MM.1S (cell line): ENCODE measurements at regions not wholly inside any gene's neighbourhood (a gene's known extent, or its start where the extent isn't known, plus 50 kb on each side); places are given as distances from the start of the nearest gene placed in this dataset.

Source experiments
- DNase-seq: peaks from one replicate; pipeline ENCODE4 v3.0.0-alpha.2; 2015
- H2AFZ ChIP-seq: fragments of 300-600 bp; sonication (generic); 2 replicates; pipeline ENCODE4 v1.6.0; 2016; ENCODE audit warnings: antibody characterized with exemption, low read length
- H3F3A ChIP-seq: fragments of 300-600 bp; sonication (generic); 2 replicates; pipeline ENCODE4 v1.6.1; 2016; ENCODE audit warnings: mild to moderate bottlenecking, antibody characterized with exemption, low read length, moderate library complexity, mixed read lengths; ENCODE audit not compliant: insufficient read depth
- H3K27ac ChIP-seq: fragments of 300-600 bp; sonication (generic); 2 replicates; pipeline ENCODE4 v1.5.1; 2016; ENCODE audit warnings: mild to moderate bottlenecking, low read length
- H3K27me3 ChIP-seq: fragments of 300-600 bp; sonication (generic); replicated peaks from 2 replicates; pipeline ENCODE4 v1.6.0; 2016; ENCODE audit warnings: low read length; ENCODE audit not compliant: insufficient read depth
- H3K36me3 ChIP-seq: fragments of 300-600 bp; sonication (generic); replicated peaks from 2 replicates; pipeline ENCODE4 v1.6.1; 2016; ENCODE audit warnings: mild to moderate bottlenecking, low read length, mixed read lengths; ENCODE audit not compliant: insufficient read depth
- H3K4me1 ChIP-seq: fragments of 300-600 bp; sonication (generic); 2 replicates; pipeline ENCODE4 v1.6.1; 2016; ENCODE audit warnings: low read length, mixed read lengths
- H3K4me2 ChIP-seq: fragments of 300-600 bp; sonication (generic); 2 replicates; pipeline ENCODE4 v1.6.0; 2016; ENCODE audit warnings: low read depth, low read length
- H3K4me3 ChIP-seq: fragments of 300-600 bp; sonication (generic); 2 replicates; pipeline ENCODE4 v1.5.1; 2016; ENCODE audit warnings: low read length, mixed read lengths
- H3K79me2 ChIP-seq: fragments of 300-600 bp; sonication (generic); 2 replicates; pipeline ENCODE4 v1.6.1; 2016; ENCODE audit warnings: mixed run types, low read length, mixed read lengths
- H3K9ac ChIP-seq: fragments of 300-600 bp; sonication (generic); 2 replicates; pipeline ENCODE4 v1.6.1; 2016; ENCODE audit warnings: low read length, mixed read lengths
- H3K9me2 ChIP-seq: fragments of 300-600 bp; sonication (generic); replicated peaks from 2 replicates; pipeline ENCODE4 v1.6.1; 2016; ENCODE audit warnings: mild to moderate bottlenecking, low read length, mixed read lengths; ENCODE audit not compliant: insufficient read depth
- H3K9me3 ChIP-seq: fragments of 300-600 bp; sonication (generic); replicated peaks from 2 replicates; pipeline ENCODE4 v1.6.1; 2016; ENCODE audit warnings: mild to moderate bottlenecking, low read length, mixed read lengths; ENCODE audit not compliant: insufficient read depth
- H4K20me1 ChIP-seq: fragments of 300-600 bp; sonication (generic); 2 replicates; pipeline ENCODE4 v1.6.1; 2016; ENCODE audit warnings: mild to moderate bottlenecking, low read length, moderate library complexity, mixed read lengths; ENCODE audit not compliant: insufficient read depth
- EZH2 ChIP-seq: fragments of 300-600 bp; sonication (generic); optimal IDR thresholded peaks from 2 replicates; pipeline ENCODE3; 2017; ENCODE audit warnings: low read depth, mild to moderate bottlenecking, antibody characterized with exemption, low read length, mixed read lengths
- EZH2phosphoT487 ChIP-seq: fragments of 300-600 bp; sonication (generic); IDR thresholded peaks from 2 replicates; pipeline ENCODE4 v1.6.1; 2018; ENCODE audit warnings: antibody characterized with exemption, low read length
- TF ChIP-seq, protein P1 (sequence below): fragments of 300-600 bp; sonication (generic); IDR thresholded peaks from 2 replicates; pipeline ENCODE4 v1.5.1; 2016; ENCODE audit warnings: antibody characterized with exemption, low read length, mixed read lengths

DNA sequence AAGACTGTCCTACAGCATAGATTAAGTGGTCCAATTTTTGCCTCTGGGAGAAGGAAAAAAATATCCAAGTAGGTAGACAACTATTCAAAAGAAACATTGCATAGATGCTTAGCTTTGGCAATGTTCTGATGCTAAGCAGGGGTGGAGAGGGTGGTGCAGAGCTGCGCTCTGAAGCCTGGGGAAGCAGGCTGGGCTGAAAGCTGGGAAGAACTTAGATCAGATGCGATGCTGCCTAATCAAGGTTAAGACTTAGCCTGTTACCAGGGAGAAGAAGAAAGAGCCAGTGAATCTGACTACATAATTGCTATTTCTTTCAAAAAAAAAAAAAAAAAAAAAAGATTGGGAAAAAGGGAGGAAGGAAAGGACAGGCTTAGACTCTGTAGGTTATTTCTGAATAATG, 89.0 kb upstream of the SCOC start:
- no peak overlapping the region for H2AFZ ChIP-seq
- H3K9ac ChIP-seq, result no peak overlapping the region
- H3K4me1 ChIP-seq, result no peaks in the 10 kb centered on the region
- no peak overlapping the region for H3K4me3 ChIP-seq
- H3K9me2 ChIP-seq, result no peaks in the 10 kb centered on the region
- no peaks in the 10 kb centered on the region for H4K20me1 ChIP-seq
- TF ChIP-seq, protein P1, sequence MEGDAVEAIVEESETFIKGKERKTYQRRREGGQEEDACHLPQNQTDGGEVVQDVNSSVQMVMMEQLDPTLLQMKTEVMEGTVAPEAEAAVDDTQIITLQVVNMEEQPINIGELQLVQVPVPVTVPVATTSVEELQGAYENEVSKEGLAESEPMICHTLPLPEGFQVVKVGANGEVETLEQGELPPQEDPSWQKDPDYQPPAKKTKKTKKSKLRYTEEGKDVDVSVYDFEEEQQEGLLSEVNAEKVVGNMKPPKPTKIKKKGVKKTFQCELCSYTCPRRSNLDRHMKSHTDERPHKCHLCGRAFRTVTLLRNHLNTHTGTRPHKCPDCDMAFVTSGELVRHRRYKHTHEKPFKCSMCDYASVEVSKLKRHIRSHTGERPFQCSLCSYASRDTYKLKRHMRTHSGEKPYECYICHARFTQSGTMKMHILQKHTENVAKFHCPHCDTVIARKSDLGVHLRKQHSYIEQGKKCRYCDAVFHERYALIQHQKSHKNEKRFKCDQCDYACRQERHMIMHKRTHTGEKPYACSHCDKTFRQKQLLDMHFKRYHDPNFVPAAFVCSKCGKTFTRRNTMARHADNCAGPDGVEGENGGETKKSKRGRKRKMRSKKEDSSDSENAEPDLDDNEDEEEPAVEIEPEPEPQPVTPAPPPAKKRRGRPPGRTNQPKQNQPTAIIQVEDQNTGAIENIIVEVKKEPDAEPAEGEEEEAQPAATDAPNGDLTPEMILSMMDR, result no peak
- TF ChIP-seq EZH2, result no peak
- TF ChIP-seq EZH2phosphoT487, result no peak
- H3K9me3 ChIP-seq, result no peaks in the 10 kb centered on the region
- no peaks in the 10 kb centered on the region for H3K36me3 ChIP-seq
- H3K4me2 ChIP-seq, result no peak overlapping the region
- H3K79me2 ChIP-seq, result no peaks in the 10 kb centered on the region
- H3F3A ChIP-seq, result no peaks in the 10 kb centered on the region
- no peak for DNase-seq
- no peak overlapping the region for H3K27ac ChIP-seq
- H3K27me3 ChIP-seq, result no peaks in the 10 kb centered on the region

DNA sequence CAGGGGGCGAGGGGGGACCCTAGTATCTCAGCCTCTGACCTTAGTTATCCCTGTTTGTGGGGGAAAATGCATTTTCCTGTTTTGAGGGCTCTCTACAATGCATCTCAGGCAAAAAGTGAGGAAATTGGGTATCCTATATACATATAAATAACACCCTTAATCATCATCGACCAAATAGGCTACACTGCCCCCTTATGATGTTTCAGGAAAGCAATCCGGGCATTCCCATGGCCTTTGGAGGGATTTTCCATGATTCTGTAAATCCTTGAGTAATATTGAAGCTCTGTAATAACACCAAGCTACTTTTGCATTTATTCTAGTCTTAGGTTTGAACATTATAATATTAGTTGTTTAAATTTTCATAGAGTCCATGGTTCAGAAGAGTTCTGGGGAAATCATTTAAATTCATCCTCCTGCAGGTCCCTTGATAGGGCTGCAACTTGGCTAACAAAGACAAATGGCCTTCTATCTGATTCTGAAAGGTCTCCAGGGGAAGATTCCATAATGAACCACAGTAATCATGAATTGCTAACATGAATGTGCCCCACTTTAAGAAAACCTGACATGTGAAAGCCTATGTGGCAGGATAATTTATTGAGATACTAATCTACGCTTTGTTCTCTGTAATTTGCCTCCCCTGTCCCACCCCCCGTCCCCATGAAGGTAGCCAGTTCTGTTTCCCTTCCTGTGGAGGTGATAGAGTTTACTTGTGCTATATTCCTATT, 91.5 kb upstream of the SCOC start:
- no peaks in the 10 kb centered on the region for H4K20me1 ChIP-seq
- no peak overlapping the region for H3K9ac ChIP-seq
- no peaks in the 10 kb centered on the region for H3F3A ChIP-seq
- H3K27ac ChIP-seq, result no peak overlapping the region
- no peak overlapping the region for H3K4me3 ChIP-seq
- no peaks in the 10 kb centered on the region for H3K36me3 ChIP-seq
- H3K79me2 ChIP-seq, result no peaks in the 10 kb centered on the region
- H2AFZ ChIP-seq, result no peak overlapping the region
- H3K9me3 ChIP-seq, result no peaks in the 10 kb centered on the region
- no peak overlapping the region for H3K4me2 ChIP-seq
- H3K9me2 ChIP-seq, result no peaks in the 10 kb centered on the region
- no peaks in the 10 kb centered on the region for H3K4me1 ChIP-seq
- no peak for DNase-seq
- H3K27me3 ChIP-seq, result no peaks in the 10 kb centered on the region
- TF ChIP-seq EZH2phosphoT487, result no peak
- TF ChIP-seq, protein P1, result no peak
- TF ChIP-seq EZH2, result no peak

DNA sequence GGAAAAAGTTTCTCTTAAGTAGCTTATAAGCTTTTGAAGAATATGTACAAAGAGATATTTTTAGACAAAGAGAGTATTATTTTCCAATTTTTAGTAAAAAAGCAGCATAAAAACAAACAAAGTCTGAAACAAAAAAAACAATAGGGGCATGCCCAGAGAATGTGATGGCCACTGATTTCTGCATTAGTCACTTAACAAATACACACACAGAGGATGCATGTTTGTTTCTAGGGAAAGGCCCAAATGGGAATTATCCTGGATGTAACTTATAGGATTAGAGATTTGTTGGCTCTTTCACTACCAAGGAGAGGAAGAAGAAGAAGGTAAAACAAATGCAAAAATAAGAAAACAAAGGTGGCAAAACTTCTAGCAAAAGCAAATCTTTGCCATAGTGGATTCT, 95.9 kb upstream of the SCOC start:
- no peaks in the 10 kb centered on the region for H3K36me3 ChIP-seq
- no peaks in the 10 kb centered on the region for H3K27me3 ChIP-seq
- H3K27ac ChIP-seq, result no peak overlapping the region

More for the DNA sequence above, 95.9 kb upstream of the SCOC start:
- H3K9me3 ChIP-seq, result no peaks in the 10 kb centered on the region
- no peak overlapping the region for H3K4me3 ChIP-seq
- TF ChIP-seq, protein P1, result no peak
- TF ChIP-seq EZH2 (no peak), EZH2phosphoT487 (no peak)
- no peak overlapping the region for H3K9ac ChIP-seq
- H2AFZ ChIP-seq, result no peak overlapping the region
- no peak overlapping the region for H3K4me2 ChIP-seq
- no peaks in the 10 kb centered on the region for H3K9me2 ChIP-seq
- no peaks in the 10 kb centered on the region for H3F3A ChIP-seq
- H4K20me1 ChIP-seq, result no peaks in the 10 kb centered on the region
- DNase-seq, result no peak
- H3K79me2 ChIP-seq, result no peaks in the 10 kb centered on the region
- H3K4me1 ChIP-seq, result no peaks in the 10 kb centered on the region
